ENCODE measurements at regions not wholly inside any gene's neighbourhood (a gene's known extent, or its start where the extent isn't known, plus 50 kb on each side); places are given as distances from the start of the nearest gene placed in this dataset.

- WGBS, 4 donors, result 62 to 80% (median 69%) methylated on average over 2 of the region's 2 CpGs
- no peak for TF ChIP-seq POLR2A (IDR thresholded peaks at IDR 0.05)
- TF ChIP-seq, protein P1, sequence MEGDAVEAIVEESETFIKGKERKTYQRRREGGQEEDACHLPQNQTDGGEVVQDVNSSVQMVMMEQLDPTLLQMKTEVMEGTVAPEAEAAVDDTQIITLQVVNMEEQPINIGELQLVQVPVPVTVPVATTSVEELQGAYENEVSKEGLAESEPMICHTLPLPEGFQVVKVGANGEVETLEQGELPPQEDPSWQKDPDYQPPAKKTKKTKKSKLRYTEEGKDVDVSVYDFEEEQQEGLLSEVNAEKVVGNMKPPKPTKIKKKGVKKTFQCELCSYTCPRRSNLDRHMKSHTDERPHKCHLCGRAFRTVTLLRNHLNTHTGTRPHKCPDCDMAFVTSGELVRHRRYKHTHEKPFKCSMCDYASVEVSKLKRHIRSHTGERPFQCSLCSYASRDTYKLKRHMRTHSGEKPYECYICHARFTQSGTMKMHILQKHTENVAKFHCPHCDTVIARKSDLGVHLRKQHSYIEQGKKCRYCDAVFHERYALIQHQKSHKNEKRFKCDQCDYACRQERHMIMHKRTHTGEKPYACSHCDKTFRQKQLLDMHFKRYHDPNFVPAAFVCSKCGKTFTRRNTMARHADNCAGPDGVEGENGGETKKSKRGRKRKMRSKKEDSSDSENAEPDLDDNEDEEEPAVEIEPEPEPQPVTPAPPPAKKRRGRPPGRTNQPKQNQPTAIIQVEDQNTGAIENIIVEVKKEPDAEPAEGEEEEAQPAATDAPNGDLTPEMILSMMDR (IDR thresholded peaks at IDR 0.05), result no peak
- Histone ChIP-seq H3K4me3 (no peak overlapping the region), H3K27ac (no peak overlapping the region), H3K36me3 (replicated peaks in 1 of 2) (no peaks in the 10 kb centered on the region), H3K9me3 (replicated peaks in 1 of 3) (no peaks in the 10 kb centered on the region), H3K27me3 (peaks cover 5% of the 10 kb centered on the region), H3K4me1 (replicated peaks in 1 of 2) (no peaks in the 10 kb centered on the region)
- intact Hi-C loops (cut with DNase I), result no loop called here
- DNase-seq, result no peak
These were observed 863.3 kb downstream of the UQCRFS1 start for GRCh38 chr19:28349604-28350003.

GRCh38 chr19:28345811-28346210 is 867.1 kb downstream of the UQCRFS1 start:
- no peaks in the 10 kb centered on the region for H3K9me3 ChIP-seq (replicated peaks in 1 of 3)
- no peak overlapping the region for H3K4me3 ChIP-seq
- no peak for DNase-seq
- H3K27me3 ChIP-seq, result peaks cover 5% of the 10 kb centered on the region
- TF ChIP-seq, protein P1 (IDR thresholded peaks at IDR 0.05), result no peak
- TF ChIP-seq POLR2A (IDR thresholded peaks at IDR 0.05), result no peak
- H3K36me3 ChIP-seq (replicated peaks in 1 of 2), result no peaks in the 10 kb centered on the region
- H3K4me1 ChIP-seq (replicated peaks in 1 of 2), result no peaks in the 10 kb centered on the region
- WGBS, 4 donors, result 41 to 58% (median 48%) methylated on average over 3 of the region's 3 CpGs
- intact Hi-C loops (cut with DNase I), result no loop called here
- H3K27ac ChIP-seq, result no peak overlapping the region

GRCh38 chr19:28341810-28342350 is 871.1 kb downstream of the UQCRFS1 start:
- DNase-seq, result no peak
- 73 to 74% (median 73%) methylated on average over 5 of the region's 5 CpGs for WGBS, 4 donors
- TF ChIP-seq, protein P1 (IDR thresholded peaks at IDR 0.05), result no peak
- no peak for TF ChIP-seq POLR2A (IDR thresholded peaks at IDR 0.05)

DNA sequence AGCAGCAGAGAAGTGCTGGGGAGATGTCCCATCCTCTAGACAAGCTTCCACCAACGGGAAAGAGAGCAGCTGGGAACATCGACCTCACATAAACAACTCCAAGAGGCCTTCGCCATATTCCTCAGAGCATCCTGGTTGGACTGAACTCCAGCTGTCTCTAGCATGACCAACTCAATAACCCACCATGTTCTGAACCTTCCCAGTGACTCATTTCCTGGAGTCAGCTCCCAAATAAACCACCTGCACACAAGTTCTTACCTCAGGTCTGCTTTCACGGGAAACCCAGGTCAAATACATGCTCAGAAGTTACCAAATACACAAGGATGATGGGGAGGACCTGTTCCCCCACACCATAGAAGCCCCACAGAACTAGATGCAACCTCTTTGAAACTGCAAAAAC is 878.5 kb downstream of the UQCRFS1 start:
- H3K9me3 ChIP-seq (replicated peaks in 1 of 3), result no peaks in the 10 kb centered on the region
- H3K4me3 ChIP-seq, result no peak overlapping the region
- intact Hi-C loops (cut with DNase I), result no loop called here
- no peak overlapping the region for H3K27ac ChIP-seq
- H3K4me1 ChIP-seq (replicated peaks in 1 of 2), result no peaks in the 10 kb centered on the region
- WGBS, 4 donors, result 70 to 74% (median 73%) methylated on average over 2 to 4 of the region's 4 CpGs
- TF ChIP-seq, protein P1 (IDR thresholded peaks at IDR 0.05), result no peak
- TF ChIP-seq POLR2A (IDR thresholded peaks at IDR 0.05), result no peak
- no peaks in the 10 kb centered on the region for H3K36me3 ChIP-seq (replicated peaks in 1 of 2)
- no peak for DNase-seq
- no peaks in the 10 kb centered on the region for H3K27me3 ChIP-seq

More at GRCh38 chr19:28341810-28342350, 871.1 kb downstream of the UQCRFS1 start:
- no peak overlapping the region for H3K4me3 ChIP-seq
- H3K9me3 ChIP-seq (replicated peaks in 1 of 3), result no peaks in the 10 kb centered on the region
- H3K36me3 ChIP-seq (replicated peaks in 1 of 2), result no peaks in the 10 kb centered on the region
- no peak overlapping the region for H3K27ac ChIP-seq
- intact Hi-C loops (cut with DNase I), result no loop called here
- H3K27me3 ChIP-seq, result peaks cover 5% of the 10 kb centered on the region
- H3K4me1 ChIP-seq (replicated peaks in 1 of 2), result no peaks in the 10 kb centered on the region
